OCI-LY3 (cell line): ENCODE measurements at regions not wholly inside any gene's neighbourhood (a gene's known extent, or its start where the extent isn't known, plus 50 kb on each side); places are given as distances from the start of the nearest gene placed in this dataset.

Source experiments
- H2AFZ ChIP-seq: fragments of 200-600, 300-600 bp; shearing (Covaris generic); 2 replicates; pipeline ENCODE4 v1.6.0; 2014; ENCODE audit warnings: antibody characterized with exemption, low read depth, low read length
- H3K27ac ChIP-seq: fragments of 200-600, 300-600 bp; sonication (generic); 2 replicates; pipeline ENCODE4 v1.5.1; 2014; ENCODE audit warnings: mild to moderate bottlenecking, low read length, moderate library complexity, mixed read lengths
- H3K27me3 ChIP-seq: fragments of 200-600, 300-600 bp; sonication (generic); 2 replicates; pipeline ENCODE4 v1.6.1; 2014; ENCODE audit warnings: low read depth, low read length, mixed read lengths
- H3K36me3 ChIP-seq: fragments of 200-600, 300-600 bp; sonication (generic); replicated peaks from 2 replicates; pipeline ENCODE3; 2014; ENCODE audit warnings: low read depth, low read length, mixed read lengths
- H3K4me1 ChIP-seq: fragments of 300-600, 200-600 bp; sonication (generic); 2 replicates; pipeline ENCODE4 v1.6.1; 2014; ENCODE audit warnings: low read length, mixed read lengths
- H3K4me2 ChIP-seq: fragments of 200-600, 300-600 bp; sonication (generic); 2 replicates; pipeline ENCODE4 v1.6.1; 2014; ENCODE audit warnings: low read length, mixed read lengths
- H3K4me3 ChIP-seq: fragments of 300-600, 200-600 bp; sonication (generic); 2 replicates; pipeline ENCODE4 v1.5.1; 2014; ENCODE audit warnings: antibody characterized with exemption, mild to moderate bottlenecking, low read length, moderate library complexity
- H3K79me2 ChIP-seq: fragments of 300-600, 200-600 bp; shearing (Covaris generic); 2 replicates; pipeline ENCODE4 v1.6.1; 2014; ENCODE audit warnings: mild to moderate bottlenecking, low read length, mixed read lengths
- H3K9ac ChIP-seq: fragments of 300-600, 200-600 bp; shearing (Covaris generic); 2 replicates; pipeline ENCODE4 v1.6.0; 2014; ENCODE audit warnings: mild to moderate bottlenecking, low read length, moderate library complexity
- H3K9me3 ChIP-seq: fragments of 200-600, 300-600 bp; shearing (Covaris generic); 2 replicates; pipeline ENCODE4 v1.6.1; 2014; ENCODE audit warnings: low read length, mixed read lengths; ENCODE audit not compliant: insufficient read depth
- H4K20me1 ChIP-seq: fragments of 200-600, 300-600 bp; sonication (generic); 2 replicates; pipeline ENCODE4 v1.6.1; 2016; ENCODE audit warnings: low read length, mixed read lengths; ENCODE audit not compliant: insufficient read depth
- CTCF ChIP-seq: fragments of 200-600, 300-600 bp; sonication (generic); IDR thresholded peaks from 2 replicates; pipeline ENCODE4 v1.5.1; 2014; ENCODE audit warnings: antibody characterized with exemption, low read length, low read depth
- EZH2phosphoT487 ChIP-seq: fragments of 200-600 bp; shearing (Covaris generic); IDR thresholded peaks from 2 replicates; pipeline ENCODE4 v1.6.1; 2018; ENCODE audit warnings: antibody characterized with exemption, mixed run types, low read depth

- no peaks in the 10 kb centered on the region for H3K4me1 ChIP-seq
- no peak overlapping the region for H3K9ac ChIP-seq
- no peak overlapping the region for H3K27ac ChIP-seq
- H3K9me3 ChIP-seq, result no peaks in the 10 kb centered on the region
- no peaks in the 10 kb centered on the region for H3K27me3 ChIP-seq
- no peak overlapping the region for H3K4me2 ChIP-seq
- H4K20me1 ChIP-seq, result no peaks in the 10 kb centered on the region
- no peaks in the 10 kb centered on the region for H3K79me2 ChIP-seq
- no peak overlapping the region for H3K4me3 ChIP-seq
- TF ChIP-seq EZH2phosphoT487 (no peak), CTCF (no peak)
- no peak overlapping the region for H2AFZ ChIP-seq
- H3K36me3 ChIP-seq, result no peaks in the 10 kb centered on the region
Observed at GRCh38 chr6:127019828-127020227, 98.6 kb upstream of the RSPO3 start.

DNA sequence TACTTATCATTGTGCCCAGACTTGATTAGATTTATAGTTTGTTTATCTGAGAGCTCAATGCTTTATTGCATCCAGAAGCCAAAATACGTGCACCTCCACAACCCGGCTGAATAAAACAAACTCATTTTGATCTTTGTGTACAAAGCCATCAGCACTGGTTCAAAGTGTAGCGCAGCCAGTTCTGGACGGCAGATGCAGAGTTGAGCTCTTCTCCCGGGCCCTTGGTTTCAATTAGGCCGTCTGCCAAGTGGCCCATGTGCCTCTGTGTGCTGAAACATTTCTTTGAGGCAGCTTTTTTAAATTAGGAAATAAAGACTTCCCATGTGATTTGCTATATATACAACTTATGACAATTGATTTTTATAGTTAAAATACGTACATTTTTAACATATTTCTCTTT, 96.2 kb upstream of the RSPO3 start:
- H3K9ac ChIP-seq, result no peak overlapping the region
- no peaks in the 10 kb centered on the region for H3K4me1 ChIP-seq
- no peaks in the 10 kb centered on the region for H3K79me2 ChIP-seq
- H3K9me3 ChIP-seq, result no peaks in the 10 kb centered on the region
- no peaks in the 10 kb centered on the region for H3K36me3 ChIP-seq
- no peaks in the 10 kb centered on the region for H3K27me3 ChIP-seq
- TF ChIP-seq EZH2phosphoT487 (no peak), CTCF (no peak)
- H2AFZ ChIP-seq, result no peak overlapping the region
- H3K27ac ChIP-seq, result no peak overlapping the region
- no peak overlapping the region for H3K4me2 ChIP-seq
- H3K4me3 ChIP-seq, result no peak overlapping the region
- H4K20me1 ChIP-seq, result no peaks in the 10 kb centered on the region

- H3K27me3 ChIP-seq, result no peaks in the 10 kb centered on the region
- no peaks in the 10 kb centered on the region for H3K9me3 ChIP-seq
- no peak overlapping the region for H3K4me3 ChIP-seq
- TF ChIP-seq EZH2phosphoT487, result no peak
- TF ChIP-seq CTCF, result no peak
- H4K20me1 ChIP-seq, result no peaks in the 10 kb centered on the region
- H3K36me3 ChIP-seq, result no peaks in the 10 kb centered on the region
- H3K4me2 ChIP-seq, result no peak overlapping the region
- H3K9ac ChIP-seq, result no peak overlapping the region
- no peak overlapping the region for H3K27ac ChIP-seq
- H3K79me2 ChIP-seq, result no peaks in the 10 kb centered on the region
- H3K4me1 ChIP-seq, result no peaks in the 10 kb centered on the region
- H2AFZ ChIP-seq, result no peak overlapping the region
Observed at GRCh38 chr6:127023001-127023778, 95.3 kb upstream of the RSPO3 start.

GRCh38 chr6:127026247-127026646, 92.2 kb upstream of the RSPO3 start:
- no peak overlapping the region for H2AFZ ChIP-seq
- no peaks in the 10 kb centered on the region for H4K20me1 ChIP-seq
- H3K79me2 ChIP-seq, result no peaks in the 10 kb centered on the region

More at GRCh38 chr6:127026247-127026646, 92.2 kb upstream of the RSPO3 start:
- Histone ChIP-seq H3K4me1 (no peaks in the 10 kb centered on the region), H3K9ac (no peak overlapping the region), H3K9me3 (no peaks in the 10 kb centered on the region), H3K4me3 (no peak overlapping the region), H3K4me2 (no peak overlapping the region), H3K36me3 (no peaks in the 10 kb centered on the region), H3K27ac (no peak overlapping the region), H3K27me3 (no peaks in the 10 kb centered on the region)
- TF ChIP-seq CTCF, result no peak
